ENCODE measurements at regions not wholly inside any gene's neighbourhood (a gene's known extent, or its start where the extent isn't known, plus 50 kb on each side); places are given as distances from the start of the nearest gene placed in this dataset.
"Not testable (repeated sequence)": the region's sequence is repeated elsewhere in the genome, so short reads cannot be mapped to it uniquely, and the experiment has no call there.

DNA sequence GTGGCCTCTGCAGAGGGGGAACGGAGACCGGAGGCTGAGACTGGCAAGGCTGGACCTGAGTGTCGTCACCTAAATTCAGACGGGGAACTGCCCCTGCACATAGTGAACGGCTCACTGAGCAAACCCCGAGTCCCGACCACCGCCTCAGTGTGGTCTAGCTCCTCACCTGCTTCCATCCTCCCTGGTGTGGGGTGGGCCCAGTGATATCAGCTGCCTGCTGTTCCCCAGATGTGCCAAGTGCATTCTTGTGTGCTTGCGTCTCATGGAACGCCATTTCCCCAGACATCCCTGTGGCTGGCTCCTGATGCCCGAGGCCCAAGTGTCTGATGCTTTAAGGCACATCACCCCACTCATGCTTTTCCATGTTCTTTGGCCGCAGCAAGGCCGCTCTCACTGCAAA is 262.2 kb downstream of the OR4F29 start:
- H3K9me3 Mint-ChIP-seq; H3K27ac ChIP-seq (ENCODE audit: low read depth in 1 of 2, low read length in 2 of 2); H3K36me3 ChIP-seq (replicated peaks in 1 of 2; ENCODE audit: control insufficient read depth in 1 of 2, insufficient read depth in 2 of 2, low read length in 2 of 2); H2AFZ ChIP-seq (ENCODE audit: insufficient read depth, low read depth, low read length, poor library complexity, severe bottlenecking); H3K79me2 ChIP-seq (ENCODE audit: insufficient read depth, low read length); H3K9me3 ChIP-seq (replicated peaks in 1 of 2; ENCODE audit: control insufficient read depth in 1 of 2, insufficient read depth in 1 of 2, low read length in 2 of 2); H3K4me3 Mint-ChIP-seq; H3K4me2 ChIP-seq (replicated peaks; ENCODE audit: extremely low read depth, low read length, poor library complexity, severe bottlenecking); H3K4me3 ChIP-seq (replicated peaks in 1 of 3; ENCODE audit: low read depth in 2 of 3, low read length in 3 of 3); H3K9ac ChIP-seq (ENCODE audit: insufficient read depth, low read length, poor library complexity, severe bottlenecking); H3K27me3 Mint-ChIP-seq (ENCODE audit: low read depth in 3 of 3); H3K27ac Mint-ChIP-seq; H3K27me3 ChIP-seq (ENCODE audit: control insufficient read depth in 2 of 2, insufficient read depth in 2 of 2, low read length in 2 of 2); H3K4me1 ChIP-seq (ENCODE audit: control insufficient read depth in 1 of 2, insufficient read depth in 2 of 2, low read length in 2 of 2); DNase-seq; H4K20me1 ChIP-seq (ENCODE audit: insufficient read depth, low read length); intact Hi-C loops (cut with micrococcal nuclease): not testable (repeated sequence)
- Mint-ChIP-seq H3K4me1 (peaks cover 10% of the 10 kb centered on the region), H3K36me3 (peaks cover 9 to 11% of the 10 kb centered on the region in 2 donors)
- WGBS (ENCODE audit: insufficient coverage), result no CpG with 5 or more reads among the region's 13 CpGs

- H3K4me2 ChIP-seq (replicated peaks; ENCODE audit: extremely low read depth, low read length, poor library complexity, severe bottlenecking); H3K4me3 Mint-ChIP-seq; H3K9me3 Mint-ChIP-seq; H2AFZ ChIP-seq (ENCODE audit: insufficient read depth, low read depth, low read length, poor library complexity, severe bottlenecking); H3K4me3 ChIP-seq (replicated peaks in 1 of 3; ENCODE audit: low read depth in 2 of 3, low read length in 3 of 3); H3K27me3 Mint-ChIP-seq (ENCODE audit: low read depth in 3 of 3); H3K9me3 ChIP-seq (replicated peaks in 1 of 2; ENCODE audit: control insufficient read depth in 1 of 2, insufficient read depth in 1 of 2, low read length in 2 of 2); H4K20me1 ChIP-seq (ENCODE audit: insufficient read depth, low read length); H3K27ac ChIP-seq (ENCODE audit: low read depth in 1 of 2, low read length in 2 of 2); H3K27me3 ChIP-seq (ENCODE audit: control insufficient read depth in 2 of 2, insufficient read depth in 2 of 2, low read length in 2 of 2); H3K9ac ChIP-seq (ENCODE audit: insufficient read depth, low read length, poor library complexity, severe bottlenecking); H3K36me3 ChIP-seq (replicated peaks in 1 of 2; ENCODE audit: control insufficient read depth in 1 of 2, insufficient read depth in 2 of 2, low read length in 2 of 2); DNase-seq; H3K4me1 ChIP-seq (ENCODE audit: control insufficient read depth in 1 of 2, insufficient read depth in 2 of 2, low read length in 2 of 2); intact Hi-C loops (cut with micrococcal nuclease); H3K79me2 ChIP-seq (ENCODE audit: insufficient read depth, low read length); H3K27ac Mint-ChIP-seq: not testable (repeated sequence)
- WGBS (ENCODE audit: insufficient coverage), result no CpG with 5 or more reads among the region's 6 CpGs
- H3K4me1 Mint-ChIP-seq, result peaks cover 10% of the 10 kb centered on the region
- peaks cover 9 to 11% of the 10 kb centered on the region in 2 donors for H3K36me3 Mint-ChIP-seq
These were observed 264.2 kb downstream of the OR4F29 start for GRCh38 chr1:187298-187697.

DNA sequence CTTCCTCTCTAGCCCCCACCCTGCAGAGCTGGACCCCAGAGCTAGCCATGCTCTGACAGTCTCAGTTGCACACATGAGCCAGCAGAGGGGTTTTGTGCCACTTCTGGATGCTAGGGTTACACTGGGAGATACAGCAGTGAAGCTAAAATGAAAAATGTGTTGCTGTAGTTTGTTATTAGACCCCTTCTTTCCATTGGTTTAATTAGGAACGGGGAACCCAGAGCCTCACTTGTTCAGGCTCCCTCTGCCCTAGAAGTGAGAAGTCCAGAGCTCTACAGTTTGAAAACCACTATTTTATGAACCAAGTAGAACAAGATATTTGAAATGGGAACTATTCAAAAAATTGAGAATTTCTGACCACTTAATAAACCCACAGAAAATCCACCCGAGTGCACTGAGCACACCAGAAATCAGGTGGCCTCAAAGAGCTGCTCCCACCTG is 264.8 kb downstream of the OR4F29 start:
- H3K4me3 ChIP-seq (replicated peaks in 1 of 3; ENCODE audit: low read depth in 2 of 3, low read length in 3 of 3); H3K27ac ChIP-seq (ENCODE audit: low read depth in 1 of 2, low read length in 2 of 2); H3K4me2 ChIP-seq (replicated peaks; ENCODE audit: extremely low read depth, low read length, poor library complexity, severe bottlenecking); H3K27me3 Mint-ChIP-seq (ENCODE audit: low read depth in 3 of 3); H3K9ac ChIP-seq (ENCODE audit: insufficient read depth, low read length, poor library complexity, severe bottlenecking); H3K9me3 Mint-ChIP-seq; H3K79me2 ChIP-seq (ENCODE audit: insufficient read depth, low read length); H3K9me3 ChIP-seq (replicated peaks in 1 of 2; ENCODE audit: control insufficient read depth in 1 of 2, insufficient read depth in 1 of 2, low read length in 2 of 2); H2AFZ ChIP-seq (ENCODE audit: insufficient read depth, low read depth, low read length, poor library complexity, severe bottlenecking); H3K27me3 ChIP-seq (ENCODE audit: control insufficient read depth in 2 of 2, insufficient read depth in 2 of 2, low read length in 2 of 2); H3K36me3 ChIP-seq (replicated peaks in 1 of 2; ENCODE audit: control insufficient read depth in 1 of 2, insufficient read depth in 2 of 2, low read length in 2 of 2); intact Hi-C loops (cut with micrococcal nuclease); H3K4me3 Mint-ChIP-seq; H4K20me1 ChIP-seq (ENCODE audit: insufficient read depth, low read length); H3K4me1 ChIP-seq (ENCODE audit: control insufficient read depth in 1 of 2, insufficient read depth in 2 of 2, low read length in 2 of 2): not testable (repeated sequence)
- Mint-ChIP-seq H3K36me3 (peaks cover 9 to 11% of the 10 kb centered on the region in 2 donors), H3K4me1 (peaks cover 10% of the 10 kb centered on the region), H3K27ac (peak overlapping the region in 2 of 7 donors; percentile 7 to 21)
- WGBS (ENCODE audit: insufficient coverage), result no CpG with 5 or more reads among the region's 2 CpGs
- DNase-seq, result peak in 1 of 3 donors; percentile 0

DNA sequence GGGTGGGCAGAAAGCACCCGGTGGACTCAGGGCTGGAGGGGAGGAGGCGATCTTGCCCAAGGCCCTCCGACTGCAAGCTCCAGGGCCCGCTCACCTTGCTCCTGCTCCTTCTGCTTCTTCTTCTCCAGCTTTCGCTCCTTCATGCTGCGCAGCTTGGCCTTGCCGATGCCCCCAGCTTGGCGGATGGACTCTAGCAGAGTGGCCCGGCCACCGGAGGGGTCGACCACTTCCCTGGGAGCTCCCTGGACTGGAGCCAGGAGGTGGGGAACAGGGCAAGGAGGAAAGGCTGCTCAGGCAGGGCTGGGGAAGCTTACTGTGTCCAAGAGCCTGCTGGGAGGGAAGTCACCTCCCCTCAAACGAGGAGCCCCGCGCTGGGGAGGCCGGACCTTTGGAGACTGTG is 265.3 kb downstream of the OR4F29 start:
- H3K27ac Mint-ChIP-seq, H3K4me1 Mint-ChIP-seq: not testable (repeated sequence)
- H3K36me3 Mint-ChIP-seq, result peaks cover 9 to 10% of the 10 kb centered on the region in 2 donors

More for the DNA sequence above, 265.3 kb downstream of the OR4F29 start:
- H3K79me2 ChIP-seq (ENCODE audit: insufficient read depth, low read length); H3K27me3 ChIP-seq (ENCODE audit: control insufficient read depth in 2 of 2, insufficient read depth in 2 of 2, low read length in 2 of 2); DNase-seq; H3K27me3 Mint-ChIP-seq (ENCODE audit: low read depth in 3 of 3); H3K27ac ChIP-seq (ENCODE audit: low read depth in 1 of 2, low read length in 2 of 2); H3K4me1 ChIP-seq (ENCODE audit: control insufficient read depth in 1 of 2, insufficient read depth in 2 of 2, low read length in 2 of 2); H3K36me3 ChIP-seq (replicated peaks in 1 of 2; ENCODE audit: control insufficient read depth in 1 of 2, insufficient read depth in 2 of 2, low read length in 2 of 2); H3K4me3 ChIP-seq (replicated peaks in 1 of 3; ENCODE audit: low read depth in 2 of 3, low read length in 3 of 3); H3K4me3 Mint-ChIP-seq; H3K9me3 ChIP-seq (replicated peaks in 1 of 2; ENCODE audit: control insufficient read depth in 1 of 2, insufficient read depth in 1 of 2, low read length in 2 of 2); H3K4me2 ChIP-seq (replicated peaks; ENCODE audit: extremely low read depth, low read length, poor library complexity, severe bottlenecking); H4K20me1 ChIP-seq (ENCODE audit: insufficient read depth, low read length); H3K9me3 Mint-ChIP-seq; H2AFZ ChIP-seq (ENCODE audit: insufficient read depth, low read depth, low read length, poor library complexity, severe bottlenecking); H3K9ac ChIP-seq (ENCODE audit: insufficient read depth, low read length, poor library complexity, severe bottlenecking); intact Hi-C loops (cut with micrococcal nuclease): not testable (repeated sequence)
- WGBS (ENCODE audit: insufficient coverage), result no CpG with 5 or more reads among the region's 15 CpGs

Data from CD14-positive monocyte (primary cell).